WTC11 (cell line): ENCODE measurements at regions not wholly inside any gene's neighbourhood (a gene's known extent, or its start where the extent isn't known, plus 50 kb on each side); places are given as distances from the start of the nearest gene placed in this dataset.

Source experiments
- ATAC-seq: fragments of 200-7000 bp; cut with Tn5 transposase; 2 replicates; pipeline ENCODE4 v1.10.0; 2021; ENCODE audit warnings: mild to moderate bottlenecking, moderate library complexity
- CTCF ChIA-PET: fragments of 300-600 bp; sonication (Branson Sonifier 250); formaldehyde crosslinking; loops from one replicate; lab custom pipeline; 2021; ENCODE audit warnings: antibody characterized with exemption; lab: Charles Lee
- POLR2A ChIA-PET: fragments of 350-600 bp; sonication (Branson Sonifier 250); formaldehyde crosslinking; loops from one replicate; lab custom pipeline; 2021; ENCODE audit warnings: antibody characterized with exemption; lab: Charles Lee
- DNase-seq: peaks from one replicate; pipeline ENCODE4 v3.0.0; 2021; ENCODE audit warnings: low spot score
- H3K27ac Mint-ChIP-seq: 2 replicates; pipeline ENCODE4 v1.8.0; 2021; ENCODE audit warnings: mixed read lengths
- H3K27me3 Mint-ChIP-seq: 2 replicates; pipeline ENCODE4 v1.8.0; 2021; ENCODE audit warnings: low read depth, mild to moderate bottlenecking, moderate library complexity, mixed read lengths
- H3K36me3 Mint-ChIP-seq: 2 replicates; pipeline ENCODE4 v1.8.0; 2021; ENCODE audit warnings: mixed read lengths
- H3K4me1 Mint-ChIP-seq: 2 replicates; pipeline ENCODE4 v1.8.0; 2022; ENCODE audit warnings: mixed read lengths
- H3K4me3 Mint-ChIP-seq: 2 replicates; pipeline ENCODE4 v1.8.0; 2021; ENCODE audit warnings: mild to moderate bottlenecking, moderate library complexity, mixed read lengths
- H3K9me3 Mint-ChIP-seq: 2 replicates; pipeline ENCODE4 v1.8.0; 2021; ENCODE audit warnings: mixed read lengths
- ATF1 ChIP-seq: sonication (generic); formaldehyde crosslinking; IDR thresholded peaks from 2 replicates; pipeline ENCODE4 v1.8.1; 2023; ENCODE audit warnings: mild to moderate bottlenecking, moderate library complexity, missing genetic modification reagents
- CREB1 ChIP-seq: sonication (generic); formaldehyde crosslinking; IDR thresholded peaks from 2 replicates; pipeline ENCODE4 v1.8.0; 2023; ENCODE audit warnings: mild to moderate bottlenecking, missing genetic modification reagents
- FOXJ3 ChIP-seq: sonication (generic); formaldehyde crosslinking; IDR thresholded peaks from 2 replicates; pipeline ENCODE4 v1.9.0; 2021; ENCODE audit warnings: missing genetic modification reagents, mild to moderate bottlenecking, borderline replicate concordance
- FOXP4 ChIP-seq: sonication (generic); formaldehyde crosslinking; IDR thresholded peaks from 2 replicates; pipeline ENCODE4 v1.8.0; 2022; ENCODE audit warnings: mild to moderate bottlenecking, missing genetic modification reagents
- IRF1 ChIP-seq: sonication (generic); formaldehyde crosslinking; IDR thresholded peaks from 2 replicates; pipeline ENCODE4 v1.8.0; 2023; ENCODE audit warnings: missing genetic modification reagents
- JUN ChIP-seq: sonication (generic); formaldehyde crosslinking; IDR thresholded peaks from 2 replicates; pipeline ENCODE4 v1.8.0; 2023; ENCODE audit warnings: mild to moderate bottlenecking, missing genetic modification reagents
- MAX ChIP-seq: sonication (generic); formaldehyde crosslinking; IDR thresholded peaks from 2 replicates; pipeline ENCODE4 v1.8.0; 2022; ENCODE audit warnings: mild to moderate bottlenecking, missing genetic modification reagents
- NFE2L1 ChIP-seq: sonication (generic); formaldehyde crosslinking; IDR thresholded peaks from 2 replicates; pipeline ENCODE4 v1.8.1; 2023; ENCODE audit warnings: missing genetic modification reagents
- PRDM15 ChIP-seq: sonication (generic); formaldehyde crosslinking; IDR thresholded peaks from 2 replicates; pipeline ENCODE4 v1.8.0; 2022; ENCODE audit warnings: missing genetic modification reagents
- PRRX2 ChIP-seq: fragments of 250-450 bp; sonication (Bioruptor Pico); IDR thresholded peaks from 2 replicates; pipeline ENCODE4 v1.8.0; 2021; ENCODE audit warnings: mild to moderate bottlenecking
- RELA ChIP-seq: sonication (generic); formaldehyde crosslinking; IDR thresholded peaks from 2 replicates; pipeline ENCODE4 v1.8.1; 2022; ENCODE audit warnings: missing genetic modification reagents, mild to moderate bottlenecking, borderline replicate concordance
- TCF7 ChIP-seq: sonication (generic); formaldehyde crosslinking; IDR thresholded peaks from 2 replicates; pipeline ENCODE4 v1.8.0; 2022; ENCODE audit warnings: mild to moderate bottlenecking, low read depth, missing genetic modification reagents, moderate library complexity
- TEAD1 ChIP-seq: sonication (generic); formaldehyde crosslinking; IDR thresholded peaks from 2 replicates; pipeline ENCODE4 v1.8.0; 2022; ENCODE audit warnings: mild to moderate bottlenecking, missing genetic modification reagents
- ZNF232 ChIP-seq: sonication (generic); formaldehyde crosslinking; IDR thresholded peaks from 2 replicates; pipeline ENCODE4 v1.8.0; 2022; ENCODE audit warnings: mild to moderate bottlenecking, missing genetic modification reagents
- ZNF416 ChIP-seq: fragments of 250-450 bp; sonication (Bioruptor Pico); IDR thresholded peaks from 2 replicates; pipeline ENCODE4 v1.9.0; 2021; ENCODE audit warnings: mild to moderate bottlenecking, inconsistent platforms
- TF ChIP-seq, protein P1 (sequence below): fragments of 250-450 bp; sonication (Bioruptor Pico); IDR thresholded peaks from 2 replicates; pipeline ENCODE4 v1.9.0; 2021; ENCODE audit warnings: mild to moderate bottlenecking
- TF ChIP-seq, protein P2 (sequence below): sonication (generic); formaldehyde crosslinking; IDR thresholded peaks from 2 replicates; pipeline ENCODE4 v1.8.1; 2022; ENCODE audit warnings: mild to moderate bottlenecking, moderate library complexity, missing genetic modification reagents
- TF ChIP-seq, protein P3 (sequence below): sonication (generic); formaldehyde crosslinking; IDR thresholded peaks from 2 replicates; pipeline ENCODE4 v1.8.0; 2023; ENCODE audit warnings: mild to moderate bottlenecking, missing genetic modification reagents
- TF ChIP-seq, protein P4 (sequence below): sonication (generic); formaldehyde crosslinking; IDR thresholded peaks from 2 replicates; pipeline ENCODE4 v1.8.1; 2023; ENCODE audit warnings: mild to moderate bottlenecking, missing genetic modification reagents, moderate library complexity

DNA sequence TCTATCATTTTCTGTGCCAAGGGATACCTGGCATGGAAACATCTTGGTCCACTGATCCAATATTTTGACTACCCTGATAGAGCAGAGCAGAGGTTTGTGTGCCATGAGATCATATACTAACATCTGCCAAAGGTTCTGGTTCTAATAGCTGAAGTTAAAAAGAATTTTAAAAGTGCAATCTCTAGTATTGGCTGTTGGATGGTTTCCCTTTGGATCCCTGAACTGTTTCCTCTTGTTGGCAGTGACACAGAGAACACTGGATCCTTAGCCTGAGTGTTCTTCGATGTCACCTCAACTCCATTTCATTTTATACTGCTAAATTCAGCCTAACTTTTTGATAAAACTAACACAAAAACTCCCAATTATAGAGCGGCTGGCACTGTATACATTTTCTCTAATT, 169.3 kb upstream of the FBXO11 start:
- Mint-ChIP-seq H3K27me3 (no peaks in the 10 kb centered on the region), H3K9me3 (no peaks in the 10 kb centered on the region), H3K36me3 (no peaks in the 10 kb centered on the region), H3K27ac (no peak overlapping the region), H3K4me1 (peaks cover 9% of the 10 kb centered on the region), H3K4me3 (no peak overlapping the region)
- TF ChIP-seq, protein P1, sequence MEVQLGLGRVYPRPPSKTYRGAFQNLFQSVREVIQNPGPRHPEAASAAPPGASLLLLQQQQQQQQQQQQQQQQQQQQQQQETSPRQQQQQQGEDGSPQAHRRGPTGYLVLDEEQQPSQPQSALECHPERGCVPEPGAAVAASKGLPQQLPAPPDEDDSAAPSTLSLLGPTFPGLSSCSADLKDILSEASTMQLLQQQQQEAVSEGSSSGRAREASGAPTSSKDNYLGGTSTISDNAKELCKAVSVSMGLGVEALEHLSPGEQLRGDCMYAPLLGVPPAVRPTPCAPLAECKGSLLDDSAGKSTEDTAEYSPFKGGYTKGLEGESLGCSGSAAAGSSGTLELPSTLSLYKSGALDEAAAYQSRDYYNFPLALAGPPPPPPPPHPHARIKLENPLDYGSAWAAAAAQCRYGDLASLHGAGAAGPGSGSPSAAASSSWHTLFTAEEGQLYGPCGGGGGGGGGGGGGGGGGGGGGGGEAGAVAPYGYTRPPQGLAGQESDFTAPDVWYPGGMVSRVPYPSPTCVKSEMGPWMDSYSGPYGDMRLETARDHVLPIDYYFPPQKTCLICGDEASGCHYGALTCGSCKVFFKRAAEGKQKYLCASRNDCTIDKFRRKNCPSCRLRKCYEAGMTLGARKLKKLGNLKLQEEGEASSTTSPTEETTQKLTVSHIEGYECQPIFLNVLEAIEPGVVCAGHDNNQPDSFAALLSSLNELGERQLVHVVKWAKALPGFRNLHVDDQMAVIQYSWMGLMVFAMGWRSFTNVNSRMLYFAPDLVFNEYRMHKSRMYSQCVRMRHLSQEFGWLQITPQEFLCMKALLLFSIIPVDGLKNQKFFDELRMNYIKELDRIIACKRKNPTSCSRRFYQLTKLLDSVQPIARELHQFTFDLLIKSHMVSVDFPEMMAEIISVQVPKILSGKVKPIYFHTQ, result no peak
- TF ChIP-seq TCF7, result no peak
- TF ChIP-seq PRDM15 (CRISPR knock-in tag), result no peak
- TF ChIP-seq, protein P2, sequence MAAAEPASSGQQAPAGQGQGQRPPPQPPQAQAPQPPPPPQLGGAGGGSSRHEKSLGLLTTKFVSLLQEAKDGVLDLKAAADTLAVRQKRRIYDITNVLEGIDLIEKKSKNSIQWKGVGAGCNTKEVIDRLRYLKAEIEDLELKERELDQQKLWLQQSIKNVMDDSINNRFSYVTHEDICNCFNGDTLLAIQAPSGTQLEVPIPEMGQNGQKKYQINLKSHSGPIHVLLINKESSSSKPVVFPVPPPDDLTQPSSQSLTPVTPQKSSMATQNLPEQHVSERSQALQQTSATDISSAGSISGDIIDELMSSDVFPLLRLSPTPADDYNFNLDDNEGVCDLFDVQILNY (CRISPR knock-in tag), result no peak
- no peak for TF ChIP-seq IRF1 (CRISPR knock-in tag)
- POLR2A ChIA-PET, result no interaction called here
- DNase-seq (no peak), ATAC-seq (no peak)
- CTCF ChIA-PET, result no interaction called here

DNA sequence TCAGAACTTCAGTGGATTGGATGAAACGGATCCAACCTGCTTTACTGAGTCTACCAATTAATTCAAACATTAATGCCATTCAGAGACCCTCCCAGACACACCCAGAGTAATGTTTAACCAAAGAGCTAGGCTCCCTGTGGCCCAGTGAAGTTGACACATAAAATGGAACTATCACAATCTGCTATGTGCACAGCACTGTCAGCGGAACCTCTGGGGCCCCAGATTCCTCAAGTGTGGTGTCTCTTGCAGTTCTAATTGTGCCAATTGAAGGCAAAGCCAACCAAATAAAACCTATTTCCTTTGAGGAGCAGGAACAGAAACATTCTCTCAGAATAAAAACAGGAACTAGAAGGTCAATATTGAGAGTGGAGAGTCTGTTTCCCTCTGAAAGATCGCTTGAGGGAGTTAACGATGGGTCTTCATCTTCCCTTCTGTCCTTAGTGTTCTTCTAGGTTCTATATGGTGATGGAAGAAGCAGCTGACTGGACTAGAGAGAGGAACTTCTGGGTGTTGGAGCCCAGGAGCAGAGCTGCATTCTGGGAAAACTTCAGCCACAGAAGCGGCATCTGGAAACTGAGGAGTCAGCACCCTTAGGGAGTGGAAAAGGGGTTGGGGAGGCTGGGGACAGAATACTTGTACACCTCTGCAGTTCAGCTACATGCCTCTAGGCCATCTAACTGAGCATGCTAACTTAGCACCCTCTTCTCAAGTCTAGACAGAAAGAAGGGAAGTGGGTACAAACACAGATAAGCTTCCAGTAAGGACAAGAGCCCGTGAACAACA, 174.4 kb upstream of the FBXO11 start:
- Mint-ChIP-seq H3K36me3 (peaks cover 4% of the 10 kb centered on the region; the same call in 1 of the 2 replicates), H3K9me3 (peaks cover 5% of the 10 kb centered on the region), H3K4me3 (no peak overlapping the region), H3K27me3 (no peaks in the 10 kb centered on the region), H3K27ac (no peak overlapping the region), H3K4me1 (no peaks in the 10 kb centered on the region)
- DNase-seq (no peak), ATAC-seq (peak; percentile 81)
- ChIA-PET CTCF (interaction anchor here (1.6 kb wide), 1 partner anchor 26 kb away, joined by 4 read pairs; no protein-coding TSS in a partner anchor), POLR2A (no interaction called here)
- no peak for TF ChIP-seq RELA
- no peak for TF ChIP-seq FOXP4 (CRISPR knock-in tag)
- TF ChIP-seq, protein P3, sequence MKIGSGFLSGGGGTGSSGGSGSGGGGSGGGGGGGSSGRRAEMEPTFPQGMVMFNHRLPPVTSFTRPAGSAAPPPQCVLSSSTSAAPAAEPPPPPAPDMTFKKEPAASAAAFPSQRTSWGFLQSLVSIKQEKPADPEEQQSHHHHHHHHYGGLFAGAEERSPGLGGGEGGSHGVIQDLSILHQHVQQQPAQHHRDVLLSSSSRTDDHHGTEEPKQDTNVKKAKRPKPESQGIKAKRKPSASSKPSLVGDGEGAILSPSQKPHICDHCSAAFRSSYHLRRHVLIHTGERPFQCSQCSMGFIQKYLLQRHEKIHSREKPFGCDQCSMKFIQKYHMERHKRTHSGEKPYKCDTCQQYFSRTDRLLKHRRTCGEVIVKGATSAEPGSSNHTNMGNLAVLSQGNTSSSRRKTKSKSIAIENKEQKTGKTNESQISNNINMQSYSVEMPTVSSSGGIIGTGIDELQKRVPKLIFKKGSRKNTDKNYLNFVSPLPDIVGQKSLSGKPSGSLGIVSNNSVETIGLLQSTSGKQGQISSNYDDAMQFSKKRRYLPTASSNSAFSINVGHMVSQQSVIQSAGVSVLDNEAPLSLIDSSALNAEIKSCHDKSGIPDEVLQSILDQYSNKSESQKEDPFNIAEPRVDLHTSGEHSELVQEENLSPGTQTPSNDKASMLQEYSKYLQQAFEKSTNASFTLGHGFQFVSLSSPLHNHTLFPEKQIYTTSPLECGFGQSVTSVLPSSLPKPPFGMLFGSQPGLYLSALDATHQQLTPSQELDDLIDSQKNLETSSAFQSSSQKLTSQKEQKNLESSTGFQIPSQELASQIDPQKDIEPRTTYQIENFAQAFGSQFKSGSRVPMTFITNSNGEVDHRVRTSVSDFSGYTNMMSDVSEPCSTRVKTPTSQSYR, result no peak
- TF ChIP-seq PRRX2 (CRISPR knock-in tag), result no peak
- TF ChIP-seq MAX (CRISPR knock-in tag), result no peak
- no peak for TF ChIP-seq ATF1 (CRISPR knock-in tag)
- TF ChIP-seq JUN, result no peak
- TF ChIP-seq ZNF232 (CRISPR knock-in tag), result no peak
- TF ChIP-seq CREB1 (CRISPR knock-in tag), result no peak
- no peak for TF ChIP-seq ZNF416 (CRISPR knock-in tag)
- TF ChIP-seq TEAD1 (CRISPR knock-in tag), result no peak
- TF ChIP-seq, protein P4, sequence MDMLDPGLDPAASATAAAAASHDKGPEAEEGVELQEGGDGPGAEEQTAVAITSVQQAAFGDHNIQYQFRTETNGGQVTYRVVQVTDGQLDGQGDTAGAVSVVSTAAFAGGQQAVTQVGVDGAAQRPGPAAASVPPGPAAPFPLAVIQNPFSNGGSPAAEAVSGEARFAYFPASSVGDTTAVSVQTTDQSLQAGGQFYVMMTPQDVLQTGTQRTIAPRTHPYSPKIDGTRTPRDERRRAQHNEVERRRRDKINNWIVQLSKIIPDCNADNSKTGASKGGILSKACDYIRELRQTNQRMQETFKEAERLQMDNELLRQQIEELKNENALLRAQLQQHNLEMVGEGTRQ (CRISPR knock-in tag), result no peak
- TF ChIP-seq, protein P2 (CRISPR knock-in tag), result no peak
- TF ChIP-seq FOXJ3 (CRISPR knock-in tag), result no peak
- TF ChIP-seq NFE2L1, result no peak
